Effector memory CD4-positive, alpha-beta T cell (primary cell): ENCODE measurements at regions not wholly inside any gene's neighbourhood (a gene's known extent, or its start where the extent isn't known, plus 50 kb on each side); places are given as distances from the start of the nearest gene placed in this dataset.

ENCODE experiments used
- DNase-seq, 3 donors: peaks; one replicate each; pipeline ENCODE4 v3.0.0-alpha.2; 2020
- H3K27ac ChIP-seq: 2 replicates; pipeline ENCODE4 v1.7.0; 2013; ENCODE audit warnings: mild to moderate bottlenecking, low read length, moderate library complexity; ENCODE audit not compliant: insufficient read depth, poor library complexity, severe bottlenecking
- H3K27me3 ChIP-seq: replicated peaks from 2 replicates; pipeline ENCODE4 v1.7.0; 2013; ENCODE audit warnings: mild to moderate bottlenecking, low read length; ENCODE audit not compliant: insufficient read depth, control insufficient read depth, poor library complexity, severe bottlenecking
- H3K36me3 ChIP-seq: 2 replicates; pipeline ENCODE4 v1.7.0; 2013; ENCODE audit warnings: mild to moderate bottlenecking, low read length, moderate library complexity; ENCODE audit not compliant: control insufficient read depth, insufficient read depth
- H3K4me1 ChIP-seq: 2 replicates; pipeline ENCODE4 v1.7.0; 2013; ENCODE audit warnings: low read length, mild to moderate bottlenecking; ENCODE audit not compliant: control insufficient read depth, insufficient read depth, poor library complexity, severe bottlenecking
- H3K4me3 ChIP-seq: 2 replicates; pipeline ENCODE4 v1.7.0; 2013; ENCODE audit warnings: low read length, low read depth, mild to moderate bottlenecking; ENCODE audit not compliant: insufficient read depth, poor library complexity, severe bottlenecking
- H3K9me3 ChIP-seq: 2 replicates; pipeline ENCODE4 v1.7.0; 2013; ENCODE audit warnings: mild to moderate bottlenecking, low read length, moderate library complexity; ENCODE audit not compliant: control insufficient read depth

DNA sequence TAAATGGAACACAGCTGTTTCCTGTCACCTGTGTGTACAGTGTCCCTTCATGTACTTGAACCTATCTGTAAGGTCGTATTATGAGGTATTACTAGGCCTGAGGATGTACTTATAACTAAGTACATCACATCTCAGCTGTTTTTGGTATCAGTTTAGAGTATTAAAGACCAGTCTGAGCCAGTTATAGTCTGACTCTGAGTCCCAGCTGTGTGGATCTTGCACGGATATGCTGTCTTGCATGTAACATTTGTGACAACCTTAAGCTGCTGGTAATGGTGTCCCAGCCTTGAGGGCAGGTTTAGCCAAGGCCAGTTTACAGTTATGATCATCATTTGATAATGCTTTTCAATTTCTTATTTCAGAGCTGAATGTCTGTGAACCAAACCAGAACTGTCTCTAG lies 496.3 kb downstream of the SLC4A3 start:
- Histone ChIP-seq H3K4me1 (no peaks in the 10 kb centered on the region), H3K9me3 (no peaks in the 10 kb centered on the region)

DNA sequence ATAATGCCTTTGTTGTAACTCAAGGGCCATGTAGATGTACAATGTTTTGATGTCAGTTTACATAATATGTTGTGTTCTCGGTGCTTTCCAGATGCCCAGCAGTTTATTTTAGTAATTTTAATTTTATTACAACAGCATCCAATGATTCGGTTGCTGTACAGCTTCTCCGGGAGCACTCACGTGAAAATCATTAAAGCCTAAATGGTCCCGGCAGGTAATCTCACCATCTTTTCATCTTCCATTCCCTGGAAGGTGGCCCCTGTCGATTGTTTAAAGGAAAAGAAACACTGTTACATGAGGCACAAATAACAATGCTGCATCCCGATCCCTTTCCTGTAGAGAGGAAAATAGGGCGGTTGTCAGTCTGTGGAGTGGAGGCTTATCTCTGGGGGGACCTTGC lies 498.1 kb downstream of the SLC4A3 start:
- DNase-seq = no peak

More for the DNA sequence above, 496.3 kb downstream of the SLC4A3 start:
- no peak for DNase-seq
- Histone ChIP-seq H3K27me3 (no peaks in the 10 kb centered on the region), H3K27ac (no peak overlapping the region), H3K4me3 (no peak overlapping the region), H3K36me3 (no peaks in the 10 kb centered on the region)

DNA sequence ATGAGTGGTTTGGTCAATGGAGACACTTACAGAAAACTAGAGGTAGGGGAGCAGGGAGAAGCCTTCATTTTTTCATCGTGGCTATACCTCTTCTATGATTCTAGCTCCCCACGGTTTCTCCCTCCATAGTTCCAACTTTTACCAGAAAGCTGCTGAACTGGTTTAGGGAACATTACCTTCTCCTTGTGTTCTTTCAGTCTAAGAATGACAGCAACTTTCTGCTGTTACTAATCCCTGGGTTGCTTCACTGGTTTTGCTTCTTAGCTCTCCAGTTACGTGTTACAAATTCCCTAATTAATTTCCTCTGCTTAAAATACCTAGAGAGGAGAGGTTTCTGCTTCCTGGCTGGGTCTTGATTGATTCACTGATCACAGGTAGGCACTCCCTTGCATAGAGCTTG lies 499.9 kb downstream of the SLC4A3 start:
- H3K27me3 ChIP-seq = no peaks in the 10 kb centered on the region
- no peak overlapping the region for H3K27ac ChIP-seq
- H3K4me3 ChIP-seq = no peak overlapping the region
- no peaks in the 10 kb centered on the region for H3K36me3 ChIP-seq
- no peak for DNase-seq
- H3K9me3 ChIP-seq = no peaks in the 10 kb centered on the region
- no peaks in the 10 kb centered on the region for H3K4me1 ChIP-seq

More for the DNA sequence above, 498.1 kb downstream of the SLC4A3 start:
- Histone ChIP-seq H3K9me3 (no peaks in the 10 kb centered on the region), H3K27me3 (no peaks in the 10 kb centered on the region), H3K4me1 (no peaks in the 10 kb centered on the region), H3K27ac (no peak overlapping the region), H3K4me3 (no peak overlapping the region), H3K36me3 (no peaks in the 10 kb centered on the region)

GRCh38 chr2:220127876-220128275 lies 500.4 kb downstream of the SLC4A3 start:
- Histone ChIP-seq H3K36me3 (no peaks in the 10 kb centered on the region), H3K27ac (no peak overlapping the region), H3K9me3 (no peaks in the 10 kb centered on the region), H3K4me3 (no peak overlapping the region), H3K27me3 (no peaks in the 10 kb centered on the region), H3K4me1 (no peaks in the 10 kb centered on the region)
- DNase-seq = no peak

- H3K27me3 ChIP-seq = no peaks in the 10 kb centered on the region
- H3K27ac ChIP-seq = no peak overlapping the region
- H3K4me1 ChIP-seq = no peaks in the 10 kb centered on the region
- no peaks in the 10 kb centered on the region for H3K9me3 ChIP-seq
- DNase-seq = no peak
- H3K36me3 ChIP-seq = no peaks in the 10 kb centered on the region
- no peak overlapping the region for H3K4me3 ChIP-seq
Measured at GRCh38 chr2:220129391-220129790, 502.0 kb downstream of the SLC4A3 start.

DNA sequence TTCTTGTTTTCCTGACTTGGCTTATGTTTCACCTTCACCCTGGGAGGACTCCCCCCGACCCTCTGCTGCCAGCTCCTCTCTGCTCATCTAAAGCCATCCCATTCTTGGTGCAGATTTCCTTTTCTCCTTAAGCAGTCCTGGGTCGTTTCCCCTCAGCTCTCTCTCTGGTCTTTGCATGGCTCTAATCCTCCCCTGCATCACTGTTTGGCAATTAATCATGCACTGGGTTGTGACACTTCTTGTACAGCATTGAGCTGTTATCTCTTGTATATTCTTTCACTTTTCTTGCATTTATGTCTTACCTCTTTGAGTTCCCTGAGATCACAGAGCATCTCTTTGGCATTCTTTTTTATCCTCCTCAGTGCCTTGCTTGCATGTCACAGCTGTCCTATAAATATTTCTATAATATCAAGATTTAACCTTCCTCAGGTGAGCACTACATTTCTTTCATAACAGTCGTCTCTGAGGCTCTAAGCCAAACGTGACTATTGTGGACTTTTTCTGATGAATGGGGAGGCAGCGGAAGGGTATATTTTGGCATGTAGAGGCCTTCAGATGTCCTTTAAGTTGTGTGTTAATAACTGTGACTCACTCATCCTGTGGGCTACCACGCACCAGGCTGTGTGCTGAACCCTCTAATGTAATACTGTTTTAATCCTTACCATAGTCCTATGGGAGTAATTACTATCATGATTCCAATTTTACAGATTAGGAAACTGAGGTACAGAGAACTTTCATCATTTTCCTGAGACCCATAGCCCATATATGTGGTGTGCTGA lies 507.5 kb downstream of the SLC4A3 start:
- Histone ChIP-seq H3K36me3 (no peaks in the 10 kb centered on the region), H3K4me3 (no peak overlapping the region), H3K4me1 (no peaks in the 10 kb centered on the region), H3K9me3 (no peaks in the 10 kb centered on the region), H3K27me3 (no peaks in the 10 kb centered on the region), H3K27ac (no peak overlapping the region)
- no peak for DNase-seq

DNA sequence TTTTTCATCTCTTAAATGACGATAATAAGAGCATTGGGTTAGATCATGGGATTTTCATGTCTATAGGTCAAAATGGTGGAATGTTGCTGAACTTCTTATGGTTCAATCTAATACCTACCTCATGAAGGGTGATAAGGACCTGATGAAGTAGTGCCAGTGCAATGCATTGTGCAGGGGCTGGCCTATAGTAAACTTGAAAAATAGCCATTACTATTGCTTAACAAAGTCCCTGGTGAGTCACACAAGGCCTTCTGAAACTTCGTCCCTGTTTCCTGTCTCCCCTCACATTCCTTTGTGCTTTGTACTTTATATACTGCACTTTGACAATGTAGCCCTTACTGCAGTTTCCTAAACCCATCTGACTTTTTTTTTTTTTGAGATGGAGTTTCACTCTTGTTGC lies 515.9 kb downstream of the SLC4A3 start:
- H3K4me3 ChIP-seq = no peak overlapping the region
- H3K4me1 ChIP-seq = no peaks in the 10 kb centered on the region
- no peaks in the 10 kb centered on the region for H3K27me3 ChIP-seq
- no peaks in the 10 kb centered on the region for H3K9me3 ChIP-seq
- DNase-seq = no peak
- no peak overlapping the region for H3K27ac ChIP-seq
- no peaks in the 10 kb centered on the region for H3K36me3 ChIP-seq

DNA sequence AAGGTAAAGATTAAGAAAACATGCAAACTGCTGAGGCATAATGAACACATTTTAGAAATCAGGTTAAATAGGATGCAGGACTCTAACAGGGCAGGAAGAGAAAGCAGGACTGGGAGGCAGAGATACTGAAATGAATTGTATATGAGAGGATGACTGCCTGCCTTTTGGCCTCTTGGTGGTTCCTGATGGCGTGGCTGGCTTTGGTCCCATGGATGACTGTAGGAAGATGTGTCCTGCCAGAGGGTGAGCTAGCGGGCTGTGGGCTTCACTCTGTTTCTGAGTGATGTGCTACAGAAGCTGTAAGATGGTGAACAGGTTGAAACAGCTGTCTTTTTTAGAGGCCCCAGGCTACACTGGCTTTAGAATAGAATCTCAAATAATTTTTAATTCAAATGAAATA lies 517.0 kb downstream of the SLC4A3 start:
- no peak overlapping the region for H3K4me3 ChIP-seq
- DNase-seq = no peak
- no peak overlapping the region for H3K27ac ChIP-seq
- H3K36me3 ChIP-seq = no peaks in the 10 kb centered on the region
- no peaks in the 10 kb centered on the region for H3K27me3 ChIP-seq
- no peaks in the 10 kb centered on the region for H3K9me3 ChIP-seq
- no peaks in the 10 kb centered on the region for H3K4me1 ChIP-seq

GRCh38 chr2:220147161-220148038 lies 520.0 kb downstream of the SLC4A3 start:
- H3K36me3 ChIP-seq = no peaks in the 10 kb centered on the region
- DNase-seq = no peak
- H3K4me3 ChIP-seq = no peak overlapping the region
- H3K27me3 ChIP-seq = no peaks in the 10 kb centered on the region
- no peaks in the 10 kb centered on the region for H3K9me3 ChIP-seq
- no peak overlapping the region for H3K27ac ChIP-seq
- no peaks in the 10 kb centered on the region for H3K4me1 ChIP-seq
